ENCODE measurements at regions not wholly inside any gene's neighbourhood (a gene's known extent, or its start where the extent isn't known, plus 50 kb on each side); places are given as distances from the start of the nearest gene placed in this dataset.

- peak; percentile 44; the same call in 1 of the 2 replicates for TF ChIP-seq ARID5B (CRISPR knock-in tag; IDR thresholded peaks at IDR 0.05)
- TF ChIP-seq NFE2L2 (IDR thresholded peaks at IDR 0.05; ENCODE audit: low read length) = 0 out of 2 replicates have a peak, but pooled peaks have one; percentile 31
- no peak for TF ChIP-seq TFAP4 (IDR thresholded peaks at IDR 0.05; ENCODE audit: borderline replicate concordance, low read depth)
- TF ChIP-seq RCOR2 (CRISPR knock-in tag; IDR thresholded peaks at IDR 0.05) = no peak
- TF ChIP-seq TAF1 (CRISPR knock-in tag; IDR thresholded peaks at IDR 0.05) = no peak
- 0 out of 4 replicates have a peak, but pooled peaks of 1 of the 2 experiments have one; percentile 28 for TF ChIP-seq ATF4 (CRISPR knock-in tag; IDR thresholded peaks at IDR 0.05)
- no peak for TF ChIP-seq BRD4 (CRISPR knock-in tag; IDR thresholded peaks at IDR 0.05)
- TF ChIP-seq RAD51 (IDR thresholded peaks at IDR 0.05; ENCODE audit: borderline replicate concordance) = no peak
- peak; percentile 73 for TF ChIP-seq TCF7 (IDR thresholded peaks at IDR 0.05; ENCODE audit: low read depth)
- TF ChIP-seq RARA (CRISPR knock-in tag; IDR thresholded peaks at IDR 0.05) = peak; percentile 28; the same call in 1 of the 2 replicates
- peak; percentile 61; the same call in 1 of the 2 replicates for TF ChIP-seq HMG20A (CRISPR knock-in tag; IDR thresholded peaks at IDR 0.05; ENCODE audit: borderline replicate concordance)
- no peak for TF ChIP-seq CCDC6 (CRISPR knock-in tag; IDR thresholded peaks at IDR 0.05)
- TF ChIP-seq DZIP1 (CRISPR knock-in tag; IDR thresholded peaks at IDR 0.05) = no peak
- no peak for TF ChIP-seq CAMTA2 (CRISPR knock-in tag; IDR thresholded peaks at IDR 0.05; ENCODE audit: borderline replicate concordance)
- no peak; the same call in 1 of the 2 replicates for TF ChIP-seq SMARCE1 (IDR thresholded peaks at IDR 0.05; ENCODE audit: borderline replicate concordance)
- no peak for TF ChIP-seq ZNF782 (CRISPR knock-in tag; IDR thresholded peaks at IDR 0.05; ENCODE audit: borderline replicate concordance)
- TF ChIP-seq CEBPZ (IDR thresholded peaks at IDR 0.05; ENCODE audit: low read length) = no peak
- no peak for TF ChIP-seq HDAC1 (CRISPR knock-in tag; IDR thresholded peaks at IDR 0.05)
These were observed 96.8 kb upstream of the AGR3 start (continued) for GRCh38 chr7:16978358-16979244.

Measured in HepG2 (cell line).